ENCODE measurements at regions not wholly inside any gene's neighbourhood (a gene's known extent, or its start where the extent isn't known, plus 50 kb on each side); places are given as distances from the start of the nearest gene placed in this dataset.
"Not testable (repeated sequence)": the region's sequence is repeated elsewhere in the genome, so short reads cannot be mapped to it uniquely, and the experiment has no call there.

DNA sequence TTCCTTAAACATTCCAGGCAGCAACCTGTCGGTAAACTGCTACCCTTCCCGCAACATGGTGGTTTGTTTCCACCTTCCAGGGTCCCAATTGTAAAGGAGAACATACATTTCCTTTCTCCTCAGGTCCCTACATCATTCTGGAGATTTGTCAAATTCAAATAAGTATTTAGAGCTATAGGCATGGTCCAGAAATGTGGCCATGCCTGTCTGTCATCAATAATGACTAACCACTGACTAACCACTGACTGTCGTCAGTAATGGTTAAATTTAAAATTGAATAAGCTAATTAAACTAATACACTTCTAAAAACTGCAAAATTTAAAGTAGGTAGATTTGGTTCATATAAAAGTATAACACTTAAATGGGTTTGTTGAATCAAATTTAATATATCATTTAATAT, 984.0 kb upstream of the SLC39A10 start:
- DNase-seq: no peak
- Mint-ChIP-seq H3K36me3 (ENCODE audit: low read depth) (no peaks in the 10 kb centered on the region), H3K4me1 (no peaks in the 10 kb centered on the region), H3K9me3 (no peaks in the 10 kb centered on the region), H3K27me3 (ENCODE audit: low read depth, poor library complexity) (no peaks in the 10 kb centered on the region), H3K4me3 (no peak overlapping the region), H3K27ac (no peak overlapping the region)
- no peak for TF ChIP-seq CTCF (IDR thresholded peaks at IDR 0.05)

- no peak for DNase-seq
- TF ChIP-seq CTCF (IDR thresholded peaks at IDR 0.05): no peak
- H3K4me1 Mint-ChIP-seq: no peaks in the 10 kb centered on the region
- H3K36me3 Mint-ChIP-seq (ENCODE audit: low read depth): no peaks in the 10 kb centered on the region
- no peak overlapping the region for H3K27ac Mint-ChIP-seq
- peaks cover 3% of the 10 kb centered on the region for H3K27me3 Mint-ChIP-seq (ENCODE audit: low read depth, poor library complexity)
- no peak overlapping the region for H3K4me3 Mint-ChIP-seq
- no peaks in the 10 kb centered on the region for H3K9me3 Mint-ChIP-seq
These were observed 995.6 kb upstream of the SLC39A10 start for GRCh38 chr2:194661431-194661830.

GRCh38 chr2:194639057-194639456, 1018.0 kb upstream of the SLC39A10 start:
- not testable (repeated sequence) for H3K4me1 Mint-ChIP-seq; H3K4me3 Mint-ChIP-seq; H3K27me3 Mint-ChIP-seq (ENCODE audit: low read depth, poor library complexity); H3K27ac Mint-ChIP-seq; H3K9me3 Mint-ChIP-seq; DNase-seq; H3K36me3 Mint-ChIP-seq (ENCODE audit: low read depth)

DNA sequence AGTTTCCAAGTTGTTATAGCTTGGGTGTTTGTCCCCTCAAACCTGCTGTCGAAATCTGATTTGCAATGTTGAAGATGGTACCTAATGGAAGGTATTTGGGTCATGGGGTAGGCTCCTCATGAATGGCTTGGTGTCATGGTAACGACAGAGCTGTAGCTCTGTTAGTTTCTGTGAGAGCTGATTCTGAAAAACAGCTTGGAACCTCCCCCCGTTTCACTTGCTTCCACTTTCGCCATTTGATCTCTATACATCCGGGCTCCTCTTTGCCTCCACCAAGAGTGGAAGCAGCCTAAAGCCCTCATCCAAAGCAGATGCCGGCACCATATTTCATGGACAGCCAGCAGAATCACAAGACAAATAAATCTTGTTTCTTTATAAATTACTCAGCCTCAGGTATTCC, 1035.1 kb upstream of the SLC39A10 start:
- no peak for DNase-seq
- Mint-ChIP-seq H3K9me3 (no peaks in the 10 kb centered on the region), H3K27me3 (ENCODE audit: low read depth, poor library complexity) (peaks cover 4% of the 10 kb centered on the region), H3K4me3 (no peak overlapping the region), H3K4me1 (no peaks in the 10 kb centered on the region), H3K27ac (no peak overlapping the region), H3K36me3 (ENCODE audit: low read depth) (no peaks in the 10 kb centered on the region)
- TF ChIP-seq CTCF (IDR thresholded peaks at IDR 0.05): no peak

GRCh38 chr2:194619366-194619765, 1037.7 kb upstream of the SLC39A10 start:
- TF ChIP-seq CTCF (IDR thresholded peaks at IDR 0.05): no peak
- H3K4me1 Mint-ChIP-seq: no peaks in the 10 kb centered on the region
- H3K9me3 Mint-ChIP-seq: no peaks in the 10 kb centered on the region
- no peaks in the 10 kb centered on the region for H3K36me3 Mint-ChIP-seq (ENCODE audit: low read depth)
- H3K27me3 Mint-ChIP-seq (ENCODE audit: low read depth, poor library complexity): peaks cover 4% of the 10 kb centered on the region
- DNase-seq: no peak
- H3K4me3 Mint-ChIP-seq: no peak overlapping the region
- no peak overlapping the region for H3K27ac Mint-ChIP-seq

GRCh38 chr2:194618432-194618831, 1038.6 kb upstream of the SLC39A10 start:
- TF ChIP-seq CTCF (IDR thresholded peaks at IDR 0.05): no peak
- Mint-ChIP-seq H3K4me3 (no peak overlapping the region), H3K27ac (no peak overlapping the region), H3K9me3 (peaks cover 1% of the 10 kb centered on the region), H3K4me1 (no peaks in the 10 kb centered on the region), H3K36me3 (ENCODE audit: low read depth) (no peaks in the 10 kb centered on the region), H3K27me3 (ENCODE audit: low read depth, poor library complexity) (peaks cover 4% of the 10 kb centered on the region)
- DNase-seq: no peak
